ENCODE measurements at regions not wholly inside any gene's neighbourhood (a gene's known extent, or its start where the extent isn't known, plus 50 kb on each side); places are given as distances from the start of the nearest gene placed in this dataset.
A peak's percentile ranks its signal among the peaks of the same experiment; 100 is the strongest.

- intact Hi-C loops (cut with DNase I): no loop called here
- DNase-seq (no peak), ATAC-seq (peak; percentile 58 to 81 (median 78))
- Histone ChIP-seq H3K9me3 (no peaks in the 10 kb centered on the region), H3K27me3 (no peaks in the 10 kb centered on the region), H3K27ac (peak overlapping the region in 2 of 3 donors; percentile 1 to 29), H3K4me3 (no peak overlapping the region), H3K36me3 (no peaks in the 10 kb centered on the region), H3K4me1 (peaks cover 0 to 16% (median 0%) of the 10 kb centered on the region in 4 donors)
- 46% methylated on average over 1 of the region's 1 CpG for WGBS (ENCODE audit: insufficient coverage, low coverage, low lambda C conversion rate, missing lambda C conversion rate)
- TF ChIP-seq CTCF (IDR thresholded peaks at IDR 0.05): no peak
- TF ChIP-seq POLR2A (IDR thresholded peaks at IDR 0.05): no peak
Observed at GRCh38 chr5:54702470-54702869, 184.9 kb downstream of the SNX18 start.

- H3K27ac ChIP-seq: no peak overlapping the region
- intact Hi-C loops (cut with DNase I): no loop called here
- DNase-seq (no peak), ATAC-seq (peak in 1 of 4 donors; percentile 9)
- H3K4me1 ChIP-seq: peaks cover 0 to 16% (median 0%) of the 10 kb centered on the region in 4 donors
- WGBS (ENCODE audit: insufficient coverage, low coverage, low lambda C conversion rate, missing lambda C conversion rate): 76% methylated on average over 5 of the region's 5 CpGs
- H3K36me3 ChIP-seq: no peaks in the 10 kb centered on the region
- H3K9me3 ChIP-seq: no peaks in the 10 kb centered on the region
- no peaks in the 10 kb centered on the region for H3K27me3 ChIP-seq
- TF ChIP-seq CTCF (IDR thresholded peaks at IDR 0.05): no peak
- no peak for TF ChIP-seq POLR2A (IDR thresholded peaks at IDR 0.05)
- no peak overlapping the region for H3K4me3 ChIP-seq
Observed at GRCh38 chr5:54700986-54701578, 183.5 kb downstream of the SNX18 start.

GRCh38 chr5:54696931-54697330 is 179.4 kb downstream of the SNX18 start:
- ATAC-seq: peak; percentile 26 to 64 (median 50)

GRCh38 chr5:54696346-54696745 is 178.8 kb downstream of the SNX18 start:
- intact Hi-C loops (cut with DNase I): no loop called here
- H3K4me3 ChIP-seq: no peak overlapping the region
- ATAC-seq (no peak), DNase-seq (no peak)
- no peaks in the 10 kb centered on the region for H3K27me3 ChIP-seq
- no peaks in the 10 kb centered on the region for H3K36me3 ChIP-seq
- TF ChIP-seq CTCF (IDR thresholded peaks at IDR 0.05) (no peak), POLR2A (IDR thresholded peaks at IDR 0.05) (no peak)
- 83% methylated on average over 3 of the region's 3 CpGs for WGBS (ENCODE audit: insufficient coverage, low coverage, low lambda C conversion rate, missing lambda C conversion rate)
- H3K9me3 ChIP-seq: no peaks in the 10 kb centered on the region
- H3K4me1 ChIP-seq: no peaks in the 10 kb centered on the region
- H3K27ac ChIP-seq: no peak overlapping the region

More at GRCh38 chr5:54696931-54697330, 179.4 kb downstream of the SNX18 start:
- intact Hi-C loops (cut with DNase I): no loop called here
- TF ChIP-seq CTCF (IDR thresholded peaks at IDR 0.05): no peak
- TF ChIP-seq POLR2A (IDR thresholded peaks at IDR 0.05): no peak
- Histone ChIP-seq H3K27ac (no peak overlapping the region), H3K36me3 (no peaks in the 10 kb centered on the region), H3K27me3 (no peaks in the 10 kb centered on the region), H3K4me1 (no peaks in the 10 kb centered on the region), H3K4me3 (no peak overlapping the region), H3K9me3 (no peaks in the 10 kb centered on the region)
- WGBS (ENCODE audit: insufficient coverage, low coverage, low lambda C conversion rate, missing lambda C conversion rate): 40% methylated on average over 4 of the region's 4 CpGs
- DNase-seq: no peak

All from right lobe of liver (tissue), 6 donors.